A673 (cell line): ENCODE measurements at regions not wholly inside any gene's neighbourhood (a gene's known extent, or its start where the extent isn't known, plus 50 kb on each side); places are given as distances from the start of the nearest gene placed in this dataset.

Experiments used
- BruUV-seq: library from RNA; stranded (reverse); fragments of 400-500 nt; replicated peaks from 2 replicates; lab custom pipeline; 2021; lab: Mats Ljungman, UMichigan
- CTCF ChIA-PET: fragments of 300-600 bp; sonication (Branson Sonifier 250); formaldehyde crosslinking; loops from one replicate; lab custom pipeline; 2022; ENCODE audit warnings: antibody characterized with exemption; lab: Charles Lee
- POLR2A ChIA-PET: fragments of 300-600 bp; sonication (Branson Sonifier 250); formaldehyde crosslinking; loops from one replicate; lab custom pipeline; 2022; ENCODE audit warnings: antibody characterized with exemption; ENCODE audit not compliant: low non-redundant PET; lab: Charles Lee
- DNase-seq: peaks from one replicate; pipeline ENCODE4 v3.0.0-alpha.2; 2015; ENCODE audit warnings: low spot score
- H3K27ac ChIP-seq: fragments of 200-600 bp; sonication (generic); 2 replicates; pipeline ENCODE4 v1.5.1; 2016; ENCODE audit warnings: mixed run types, low read depth, mild to moderate bottlenecking, mixed read lengths, antibody characterized with exemption, low read length; ENCODE audit not compliant: poor library complexity, severe bottlenecking
- H3K27me3 ChIP-seq: fragments of 200-600 bp; sonication (generic); replicated peaks from 2 replicates; pipeline ENCODE4 v1.6.1; 2017; ENCODE audit warnings: mixed run types, low read depth, mild to moderate bottlenecking, mixed read lengths, antibody characterized with exemption, low read length; ENCODE audit not compliant: insufficient read depth, poor library complexity
- H3K36me3 ChIP-seq: fragments of 200-600 bp; sonication (generic); 2 replicates; pipeline ENCODE4 v1.6.1; 2016; ENCODE audit warnings: mixed run types, mild to moderate bottlenecking, mixed read lengths, antibody characterized with exemption, low read length; ENCODE audit not compliant: insufficient read depth, poor library complexity, severe bottlenecking
- H3K4me1 ChIP-seq: fragments of 200-600 bp; sonication (generic); 2 replicates; pipeline ENCODE4 v1.6.1; 2017; ENCODE audit warnings: mixed run types, mild to moderate bottlenecking, mixed read lengths, antibody characterized with exemption, low read length; ENCODE audit not compliant: insufficient read depth, poor library complexity, severe bottlenecking
- H3K4me3 ChIP-seq: fragments of 200-600 bp; sonication (generic); 2 replicates; pipeline ENCODE4 v1.5.1; 2016; ENCODE audit warnings: low read depth, mixed run types, mild to moderate bottlenecking, mixed read lengths, low read length; ENCODE audit not compliant: poor library complexity, severe bottlenecking
- H3K9me3 ChIP-seq: fragments of 200-600 bp; sonication (generic); 2 replicates; pipeline ENCODE4 v1.6.1; 2016; ENCODE audit warnings: mixed run types, low read depth, mild to moderate bottlenecking, mixed read lengths, antibody characterized with exemption, low read length; ENCODE audit not compliant: poor library complexity, severe bottlenecking
- CTCF ChIP-seq: fragments of 300-800, 200-600 bp; sonication (generic); conservative IDR thresholded peaks from 2 replicates; pipeline ENCODE4 v1.5.1; 2017; ENCODE audit warnings: low read depth, mild to moderate bottlenecking, antibody characterized with exemption, low read length, moderate library complexity, mixed read lengths
- EZH2 ChIP-seq: fragments of 200-600 bp; sonication (generic); IDR thresholded peaks from 2 replicates; pipeline ENCODE4 v1.6.1; 2017; ENCODE audit warnings: borderline replicate concordance, low read depth, mild to moderate bottlenecking, mixed read lengths, antibody characterized with exemption, low read length; ENCODE audit not compliant: poor library complexity, severe bottlenecking
- intact Hi-C: fragments of 100-400 bp; cut with micrococcal nuclease; formaldehyde crosslinking; loops from one replicate; pipeline ENCODE4 v1.10.0; 2022; ENCODE audit not compliant: unreplicated experiment

- Histone ChIP-seq H3K4me1 (no peaks in the 10 kb centered on the region), H3K9me3 (no peaks in the 10 kb centered on the region), H3K27me3 (no peaks in the 10 kb centered on the region), H3K36me3 (no peaks in the 10 kb centered on the region), H3K4me3 (no peak overlapping the region), H3K27ac (no peak overlapping the region)
- DNase-seq, result no peak
- CTCF ChIA-PET, result no interaction called here
- intact Hi-C loops, result no loop called here
- TF ChIP-seq EZH2, result no peak
- peak; percentile 40 for TF ChIP-seq CTCF
- no TSS peak for BruUV-seq
- POLR2A ChIA-PET, result no interaction called here
Measured at GRCh38 chr13:65613004-65613403, 1617.1 kb downstream of the PCDH9 start.

GRCh38 chr13:65609350-65609749 is 1620.8 kb downstream of the PCDH9 start:
- no peak for DNase-seq
- ChIA-PET CTCF (no interaction called here), POLR2A (no interaction called here)
- Histone ChIP-seq H3K4me3 (no peak overlapping the region), H3K36me3 (no peaks in the 10 kb centered on the region), H3K9me3 (no peaks in the 10 kb centered on the region), H3K27me3 (no peaks in the 10 kb centered on the region), H3K27ac (no peak overlapping the region), H3K4me1 (no peaks in the 10 kb centered on the region)
- intact Hi-C loops, result no loop called here
- no TSS peak for BruUV-seq
- no peak for TF ChIP-seq CTCF
- no peak for TF ChIP-seq EZH2

- intact Hi-C loops, result no loop called here
- BruUV-seq, result no TSS peak
- peak; percentile 15 for DNase-seq
- H3K36me3 ChIP-seq, result no peaks in the 10 kb centered on the region
- TF ChIP-seq CTCF, result no peak
- H3K27ac ChIP-seq, result no peak overlapping the region
- ChIA-PET POLR2A (no interaction called here), CTCF (no interaction called here)
- no peaks in the 10 kb centered on the region for H3K27me3 ChIP-seq
- H3K9me3 ChIP-seq, result no peaks in the 10 kb centered on the region
- no peak overlapping the region for H3K4me3 ChIP-seq
- H3K4me1 ChIP-seq, result no peaks in the 10 kb centered on the region
Measured at GRCh38 chr13:65606622-65607021, 1623.5 kb downstream of the PCDH9 start.
